ENCODE measurements at regions not wholly inside any gene's neighbourhood (a gene's known extent, or its start where the extent isn't known, plus 50 kb on each side); places are given as distances from the start of the nearest gene placed in this dataset.
"Not testable (repeated sequence)": the region's sequence is repeated elsewhere in the genome, so short reads cannot be mapped to it uniquely, and the experiment has no call there.

GRCh38 chr2:111432423-111432822 is 311.7 kb downstream of the BCL2L11 start:
- DNase-seq = not testable (repeated sequence)

- not testable (repeated sequence) for DNase-seq
Observed at GRCh38 chr2:111432916-111433499, 312.3 kb downstream of the BCL2L11 start.

GRCh38 chr2:111433892-111434607 is 313.3 kb downstream of the BCL2L11 start:
- not testable (repeated sequence) for DNase-seq

- DNase-seq = not testable (repeated sequence)
Observed at GRCh38 chr2:111434608-111434939, 313.9 kb downstream of the BCL2L11 start.

GRCh38 chr2:111435553-111436310 is 315.0 kb downstream of the BCL2L11 start:
- DNase-seq = not testable (repeated sequence)

- not testable (repeated sequence) for DNase-seq
Observed at GRCh38 chr2:111436411-111436810, 315.7 kb downstream of the BCL2L11 start.

GRCh38 chr2:111437288-111437990 is 316.7 kb downstream of the BCL2L11 start:
- not testable (repeated sequence) for DNase-seq

- not testable (repeated sequence) for DNase-seq
Observed at GRCh38 chr2:111438161-111438560, 317.4 kb downstream of the BCL2L11 start.

- not testable (repeated sequence) for DNase-seq
Observed at GRCh38 chr2:111439237-111439636, 318.5 kb downstream of the BCL2L11 start.

- not testable (repeated sequence) for DNase-seq
Observed at GRCh38 chr2:111441614-111442013, 320.9 kb downstream of the BCL2L11 start.

GRCh38 chr2:111442767-111443454 is 322.2 kb downstream of the BCL2L11 start:
- not testable (repeated sequence) for DNase-seq

GRCh38 chr2:111444516-111444915 is 323.8 kb downstream of the BCL2L11 start:
- DNase-seq = not testable (repeated sequence)

- DNase-seq = not testable (repeated sequence)
Observed at GRCh38 chr2:111445191-111445929, 324.6 kb downstream of the BCL2L11 start.

- not testable (repeated sequence) for DNase-seq
Observed at GRCh38 chr2:111445941-111446340, 325.2 kb downstream of the BCL2L11 start.

GRCh38 chr2:111447482-111447881 is 326.8 kb downstream of the BCL2L11 start:
- DNase-seq = not testable (repeated sequence)

GRCh38 chr2:111448796-111449195 is 328.1 kb downstream of the BCL2L11 start:
- not testable (repeated sequence) for DNase-seq

- DNase-seq = not testable (repeated sequence)
Observed at GRCh38 chr2:111450526-111450925, 329.8 kb downstream of the BCL2L11 start.

GRCh38 chr2:111451692-111452199 is 331.0 kb downstream of the BCL2L11 start:
- DNase-seq = not testable (repeated sequence)

- not testable (repeated sequence) for DNase-seq
Observed at GRCh38 chr2:111452208-111452607, 331.5 kb downstream of the BCL2L11 start.

- not testable (repeated sequence) for DNase-seq
Observed at GRCh38 chr2:111453308-111453707, 332.6 kb downstream of the BCL2L11 start.

- DNase-seq = not testable (repeated sequence)
Observed at GRCh38 chr2:111453816-111454215, 333.1 kb downstream of the BCL2L11 start.
